IMR-90 (cell line): ENCODE measurements at regions not wholly inside any gene's neighbourhood (a gene's known extent, or its start where the extent isn't known, plus 50 kb on each side); places are given as distances from the start of the nearest gene placed in this dataset.

Experiments
- ATAC-seq: fragments of 200-7000 bp; cut with Tn5 transposase; 2 replicates; pipeline ENCODE4 v1.9.1; 2020; ENCODE audit warnings: low read depth, mild to moderate bottlenecking, moderate library complexity
- BruUV-seq: library from RNA; stranded (reverse); fragments of 400-500 nt; replicated peaks from 2 replicates; lab custom pipeline; 2021; lab: Mats Ljungman, UMichigan
- CTCF ChIA-PET: fragments of 300-600 bp; formaldehyde crosslinking; extraction: SDS; loops from one replicate; lab custom pipeline; 2021; ENCODE audit warnings: antibody characterized with exemption; lab: Yijun Ruan, JAX
- POLR2A ChIA-PET: fragments of 300-600 bp; sonication (Branson Sonifier 250); formaldehyde crosslinking; loops from one replicate; lab custom pipeline; 2022; ENCODE audit warnings: antibody characterized with exemption; ENCODE audit not compliant: unreplicated experiment; lab: Charles Lee
- DNase-seq: peaks from one replicate; pipeline ENCODE4 v3.0.0; 2013
- H2AFZ ChIP-seq: replicated peaks from 2 replicates; pipeline ENCODE3; 2013; ENCODE audit warnings: low read length, mild to moderate bottlenecking; ENCODE audit not compliant: poor library complexity
- H2AK5ac ChIP-seq: 2 replicates; pipeline ENCODE4 v1.6.1; 2013; ENCODE audit warnings: low read depth, low read length, inconsistent platforms
- H2AK9ac ChIP-seq: replicated peaks from 2 replicates; pipeline ENCODE3; 2013; ENCODE audit warnings: mild to moderate bottlenecking, low read depth, low read length, moderate library complexity; ENCODE audit not compliant: poor library complexity
- H2BK120ac ChIP-seq: 2 replicates; pipeline ENCODE4 v1.6.1; 2013; ENCODE audit warnings: low read depth, low read length, inconsistent platforms
- H2BK15ac ChIP-seq: 3 replicates; pipeline ENCODE4 v1.6.1; 2013; ENCODE audit warnings: low read depth, low read length, inconsistent platforms
- H2BK20ac ChIP-seq: 2 replicates; pipeline ENCODE4 v1.6.1; 2013; ENCODE audit warnings: low read depth, mild to moderate bottlenecking, inconsistent platforms, low read length, moderate library complexity
- H2BK5ac ChIP-seq: 2 replicates; pipeline ENCODE4 v1.6.1; 2013; ENCODE audit warnings: mild to moderate bottlenecking, low read depth, low read length, inconsistent platforms; ENCODE audit not compliant: poor library complexity, severe bottlenecking
- H3K14ac ChIP-seq: replicated peaks from 2 replicates; pipeline ENCODE4 v1.6.1; 2013; ENCODE audit warnings: low read depth, low read length, inconsistent platforms
- H3K18ac ChIP-seq: 2 replicates; pipeline ENCODE4 v1.6.1; 2013; ENCODE audit warnings: low read depth, low read length, control low read depth
- H3K23ac ChIP-seq: 2 replicates; pipeline ENCODE4 v1.6.1; 2013; ENCODE audit warnings: low read depth, low read length, inconsistent platforms
- H3K27ac ChIP-seq: 2 replicates; pipeline ENCODE4 v1.5.1; 2013; ENCODE audit warnings: mild to moderate bottlenecking, control low read depth, low read length; ENCODE audit not compliant: insufficient read depth
- H3K27me3 ChIP-seq: 2 replicates; pipeline ENCODE4 v1.6.1; 2013; ENCODE audit warnings: low read length; ENCODE audit not compliant: control insufficient read depth, insufficient read depth
- H3K36me3 ChIP-seq: 2 replicates; pipeline ENCODE4 v1.6.1; 2013; ENCODE audit warnings: low read length, mixed read lengths; ENCODE audit not compliant: control insufficient read depth, insufficient read depth
- H3K4ac ChIP-seq: 2 replicates; pipeline ENCODE4 v1.6.1; 2013; ENCODE audit warnings: low read depth, low read length, inconsistent platforms
- H3K4me1 ChIP-seq: 2 replicates; pipeline ENCODE4 v1.6.1; 2013; ENCODE audit warnings: low read length, mixed read lengths; ENCODE audit not compliant: control insufficient read depth, insufficient read depth
- H3K4me2 ChIP-seq: 2 replicates; pipeline ENCODE4 v1.6.1; 2013; ENCODE audit warnings: low read depth, mild to moderate bottlenecking, control low read depth, low read length, moderate library complexity
- H3K4me3 ChIP-seq: 2 replicates; pipeline ENCODE4 v1.5.1; 2013; ENCODE audit warnings: low read depth, mild to moderate bottlenecking, control low read depth, low read length, moderate library complexity; ENCODE audit not compliant: insufficient read depth
- H3K56ac ChIP-seq: 2 replicates; pipeline ENCODE4 v1.6.1; 2013; ENCODE audit warnings: low read length, inconsistent platforms; ENCODE audit not compliant: insufficient read depth; ENCODE audit errors: extremely low read depth
- H3K79me1 ChIP-seq, 2 experiments: 2 replicates each; pipeline ENCODE4 v1.6.1; 2013; ENCODE audit warnings: low read length in 2 of 2, inconsistent platforms in 1 of 2, low read depth in 1 of 2
- H3K9ac ChIP-seq: 2 replicates; pipeline ENCODE4 v1.6.1; 2013; ENCODE audit warnings: low read depth, low read length, control low read depth
- H3K9me1 ChIP-seq: 2 replicates; pipeline ENCODE4 v1.6.1; 2013; ENCODE audit warnings: low read length, inconsistent platforms; ENCODE audit not compliant: insufficient read depth
- H3K9me3 ChIP-seq: 2 replicates; pipeline ENCODE4 v1.6.1; 2013; ENCODE audit warnings: low read length; ENCODE audit not compliant: control insufficient read depth, insufficient read depth
- H4K20me1 ChIP-seq: 2 replicates; pipeline ENCODE4 v1.6.1; 2013; ENCODE audit warnings: low read length, inconsistent platforms; ENCODE audit not compliant: insufficient read depth
- H4K5ac ChIP-seq: 2 replicates; pipeline ENCODE4 v1.6.1; 2013; ENCODE audit warnings: mild to moderate bottlenecking, low read depth, low read length, control low read depth
- H4K8ac ChIP-seq, 2 experiments: 2 replicates each; pipeline ENCODE4 v1.6.1; 2013; ENCODE audit warnings: low read depth in 2 of 2, low read length in 2 of 2, control low read depth in 1 of 2, inconsistent platforms in 1 of 2
- H4K91ac ChIP-seq: 2 replicates; pipeline ENCODE4 v1.6.1; 2013; ENCODE audit warnings: low read depth, low read length, inconsistent platforms; ENCODE audit not compliant: insufficient read depth
- CHD1 ChIP-seq: IDR thresholded peaks from 2 replicates; pipeline ENCODE4 v1.6.1; 2012; ENCODE audit warnings: low read depth, low read length, improper control_type of control experiment
- MAZ ChIP-seq: IDR thresholded peaks from 2 replicates; pipeline ENCODE4 v1.6.1; 2012; ENCODE audit warnings: low read depth, mild to moderate bottlenecking, low read length, improper control_type of control experiment, moderate library complexity, borderline replicate concordance
- MXI1 ChIP-seq: IDR thresholded peaks from 2 replicates; pipeline ENCODE4 v1.6.1; 2012; ENCODE audit warnings: low read depth, mild to moderate bottlenecking, low read length, moderate library complexity, borderline replicate concordance
- POLR2A ChIP-seq: IDR thresholded peaks from 2 replicates; pipeline ENCODE4 v1.6.1; 2012; ENCODE audit warnings: mild to moderate bottlenecking, low read depth, low read length
- RFX5 ChIP-seq: IDR thresholded peaks from 2 replicates; pipeline ENCODE4 v1.8.0; 2012; ENCODE audit warnings: low read depth, mild to moderate bottlenecking, low read length, moderate library complexity
- SMC3 ChIP-seq: fragments of 150-350 bp; IDR thresholded peaks from 2 replicates; pipeline ENCODE4 v1.6.1; 2016; ENCODE audit warnings: low read depth, mild to moderate bottlenecking, antibody characterized with exemption, low read length, moderate library complexity
- WGBS, 2 experiments: methylation state at CpG; one replicate each; pipeline versions ENCODE4 v1.1.5 to v1.1.7; 2013; ENCODE audit warnings: missing lambda C conversion rate in 2 of 2; ENCODE audit not compliant: insufficient read length in 1 of 2; ENCODE audit errors: extremely low coverage in 2 of 2; 5-methylcytosine and 5-hydroxymethylcytosine counted together
- dilution Hi-C: fragments of 300-500 bp; cut with HindIII; formaldehyde crosslinking; loops from one replicate; pipeline ENCODE4 v1.14.3; 2018; ENCODE audit warnings: low sequenced_read_pairs; ENCODE audit not compliant: unreplicated experiment
- in situ Hi-C: fragments of 300-500 bp; cut with MboI; formaldehyde crosslinking; loops from 3 replicates; pipeline ENCODE4 v1.14.3; 2019; ENCODE audit warnings: low sequenced_read_pairs, inconsistent platforms, mixed read lengths
- intact Hi-C: fragments of 100-400 bp; cut with micrococcal nuclease; formaldehyde crosslinking; loops from 2 replicates; pipeline ENCODE4 v1.10.0; 2022
- TF ChIP-seq, protein P1 (sequence below): conservative IDR thresholded peaks from 2 replicates; pipeline ENCODE4 v1.5.1; 2012; ENCODE audit warnings: mild to moderate bottlenecking, low read depth, low read length, improper control_type of control experiment

- no peak overlapping the region for H3K4me3 ChIP-seq
- ATAC-seq (peak; percentile 35), DNase-seq (peak; percentile 46)
- TF ChIP-seq SMC3 (no peak), MXI1 (no peak), CHD1 (no peak), RFX5 (no peak), MAZ (no peak), POLR2A (no peak)
- TF ChIP-seq, protein P1, sequence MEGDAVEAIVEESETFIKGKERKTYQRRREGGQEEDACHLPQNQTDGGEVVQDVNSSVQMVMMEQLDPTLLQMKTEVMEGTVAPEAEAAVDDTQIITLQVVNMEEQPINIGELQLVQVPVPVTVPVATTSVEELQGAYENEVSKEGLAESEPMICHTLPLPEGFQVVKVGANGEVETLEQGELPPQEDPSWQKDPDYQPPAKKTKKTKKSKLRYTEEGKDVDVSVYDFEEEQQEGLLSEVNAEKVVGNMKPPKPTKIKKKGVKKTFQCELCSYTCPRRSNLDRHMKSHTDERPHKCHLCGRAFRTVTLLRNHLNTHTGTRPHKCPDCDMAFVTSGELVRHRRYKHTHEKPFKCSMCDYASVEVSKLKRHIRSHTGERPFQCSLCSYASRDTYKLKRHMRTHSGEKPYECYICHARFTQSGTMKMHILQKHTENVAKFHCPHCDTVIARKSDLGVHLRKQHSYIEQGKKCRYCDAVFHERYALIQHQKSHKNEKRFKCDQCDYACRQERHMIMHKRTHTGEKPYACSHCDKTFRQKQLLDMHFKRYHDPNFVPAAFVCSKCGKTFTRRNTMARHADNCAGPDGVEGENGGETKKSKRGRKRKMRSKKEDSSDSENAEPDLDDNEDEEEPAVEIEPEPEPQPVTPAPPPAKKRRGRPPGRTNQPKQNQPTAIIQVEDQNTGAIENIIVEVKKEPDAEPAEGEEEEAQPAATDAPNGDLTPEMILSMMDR, result no peak
- H3K56ac ChIP-seq, result no peak overlapping the region
- H4K8ac ChIP-seq, result no peak overlapping the region
- BruUV-seq, result no TSS peak
- H3K27ac ChIP-seq, result peak overlapping the region; percentile 9; the same call in 1 of the 2 replicates
- H3K14ac ChIP-seq, result no peak overlapping the region
- H2AFZ ChIP-seq, result peak overlapping the region; percentile 62
- no peaks in the 10 kb centered on the region for H3K79me1 ChIP-seq
- H2AK5ac ChIP-seq, result no peak overlapping the region
- H4K91ac ChIP-seq, result no peak overlapping the region
- H3K9ac ChIP-seq, result no peak overlapping the region
- dilution Hi-C loops (no loop called here), intact Hi-C loops (no loop called here), in situ Hi-C loops (no loop called here)
- H4K5ac ChIP-seq, result no peak overlapping the region
- POLR2A ChIA-PET, result no interaction called here
- no peak overlapping the region for H2BK120ac ChIP-seq
- H3K4me1 ChIP-seq, result peaks cover 4% of the 10 kb centered on the region; the same call in 1 of the 2 replicates
- no peak overlapping the region for H3K4ac ChIP-seq
- H3K23ac ChIP-seq, result no peak overlapping the region
- no peak overlapping the region for H2AK9ac ChIP-seq
- H3K9me3 ChIP-seq, result no peaks in the 10 kb centered on the region; the same call in 1 of the 2 replicates
- H3K9me1 ChIP-seq, result no peaks in the 10 kb centered on the region
- 0% methylated on average over 1 of the region's 10 CpGs; no CpG with 5 or more reads in 1 of the 2 experiments for WGBS, 2 experiments
- H2BK5ac ChIP-seq, result no peak overlapping the region
- H3K36me3 ChIP-seq, result no peaks in the 10 kb centered on the region
- H3K27me3 ChIP-seq, result no peaks in the 10 kb centered on the region
- H2BK15ac ChIP-seq, result no peak overlapping the region
- no peak overlapping the region; the same call in 1 of the 2 replicates for H3K18ac ChIP-seq
- H3K4me2 ChIP-seq, result peak overlapping the region; percentile 57; the same call in 1 of the 2 replicates
- CTCF ChIA-PET, result no interaction called here
- no peak overlapping the region for H2BK20ac ChIP-seq
- no peaks in the 10 kb centered on the region for H4K20me1 ChIP-seq
Measured at GRCh38 chr9:13787234-13787833, 507.8 kb upstream of the MPDZ start.
